Mesothelial cell of epicardium (in vitro differentiated cells): ENCODE measurements at regions not wholly inside any gene's neighbourhood (a gene's known extent, or its start where the extent isn't known, plus 50 kb on each side); places are given as distances from the start of the nearest gene placed in this dataset.

Experiments used
- DNase-seq, 2 experiments: peaks; one replicate each; pipeline ENCODE4 v3.0.0; 2021; ENCODE audit warnings: low spot score in 2 of 2; ENCODE audit not compliant: unreplicated experiment in 2 of 2
- H3K27ac Mint-ChIP-seq: 2 replicates; pipeline ENCODE4 v1.8.0; 2021; ENCODE audit warnings: mixed read lengths
- H3K27me3 Mint-ChIP-seq: 2 replicates; pipeline ENCODE4 v1.8.0; 2021; ENCODE audit warnings: low read depth, mixed read lengths
- H3K36me3 Mint-ChIP-seq: 2 replicates; pipeline ENCODE4 v1.8.0; 2021; ENCODE audit warnings: mixed read lengths
- H3K4me1 Mint-ChIP-seq: 2 replicates; pipeline ENCODE4 v1.8.0; 2021; ENCODE audit warnings: mixed read lengths
- H3K4me3 Mint-ChIP-seq: 2 replicates; pipeline ENCODE4 v1.8.0; 2021; ENCODE audit warnings: mild to moderate bottlenecking, moderate library complexity, mixed read lengths
- H3K9me3 Mint-ChIP-seq: 2 replicates; pipeline ENCODE4 v1.8.0; 2021; ENCODE audit warnings: mixed read lengths
- TF ChIP-seq, protein P1 (sequence below): fragments of 200-600 bp; sonication (generic); IDR thresholded peaks from one replicate; pipeline ENCODE4 v1.5.0; 2021; ENCODE audit warnings: antibody characterized with exemption; ENCODE audit not compliant: unreplicated experiment

DNA sequence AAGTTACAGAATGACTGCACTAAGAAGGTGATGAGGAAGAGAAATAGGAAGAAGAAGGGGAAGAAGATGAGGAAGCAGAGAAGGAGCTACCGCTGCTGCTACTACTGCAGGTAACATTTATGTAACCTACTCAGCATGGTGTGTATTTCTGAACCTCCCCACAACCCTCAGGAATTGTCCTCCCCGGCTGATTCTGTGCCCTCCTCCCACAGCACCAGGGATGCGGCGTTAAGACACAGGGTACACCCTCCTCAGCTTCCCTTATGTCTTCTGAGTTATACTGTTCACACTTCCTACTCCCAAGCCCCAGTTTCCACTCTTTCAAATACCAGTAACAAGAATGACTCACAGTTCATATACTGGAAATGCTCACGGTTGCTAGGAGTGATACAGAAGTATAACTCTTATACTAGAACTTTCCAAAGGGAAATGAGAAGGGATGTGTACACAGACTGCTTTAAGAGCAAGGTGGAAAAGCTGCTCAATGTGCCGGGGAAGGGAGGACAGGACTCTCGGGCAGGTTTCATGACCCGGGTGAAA, 224.5 kb upstream of the PSMD7 start:
- no peak for DNase-seq
- TF ChIP-seq, protein P1, sequence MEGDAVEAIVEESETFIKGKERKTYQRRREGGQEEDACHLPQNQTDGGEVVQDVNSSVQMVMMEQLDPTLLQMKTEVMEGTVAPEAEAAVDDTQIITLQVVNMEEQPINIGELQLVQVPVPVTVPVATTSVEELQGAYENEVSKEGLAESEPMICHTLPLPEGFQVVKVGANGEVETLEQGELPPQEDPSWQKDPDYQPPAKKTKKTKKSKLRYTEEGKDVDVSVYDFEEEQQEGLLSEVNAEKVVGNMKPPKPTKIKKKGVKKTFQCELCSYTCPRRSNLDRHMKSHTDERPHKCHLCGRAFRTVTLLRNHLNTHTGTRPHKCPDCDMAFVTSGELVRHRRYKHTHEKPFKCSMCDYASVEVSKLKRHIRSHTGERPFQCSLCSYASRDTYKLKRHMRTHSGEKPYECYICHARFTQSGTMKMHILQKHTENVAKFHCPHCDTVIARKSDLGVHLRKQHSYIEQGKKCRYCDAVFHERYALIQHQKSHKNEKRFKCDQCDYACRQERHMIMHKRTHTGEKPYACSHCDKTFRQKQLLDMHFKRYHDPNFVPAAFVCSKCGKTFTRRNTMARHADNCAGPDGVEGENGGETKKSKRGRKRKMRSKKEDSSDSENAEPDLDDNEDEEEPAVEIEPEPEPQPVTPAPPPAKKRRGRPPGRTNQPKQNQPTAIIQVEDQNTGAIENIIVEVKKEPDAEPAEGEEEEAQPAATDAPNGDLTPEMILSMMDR: no peak
- peaks cover 29% of the 10 kb centered on the region for H3K27me3 Mint-ChIP-seq
- H3K36me3 Mint-ChIP-seq: no peaks in the 10 kb centered on the region
- H3K4me3 Mint-ChIP-seq: no peak overlapping the region
- H3K4me1 Mint-ChIP-seq: no peaks in the 10 kb centered on the region
- H3K9me3 Mint-ChIP-seq: peaks cover 19% of the 10 kb centered on the region
- H3K27ac Mint-ChIP-seq: no peak overlapping the region

DNA sequence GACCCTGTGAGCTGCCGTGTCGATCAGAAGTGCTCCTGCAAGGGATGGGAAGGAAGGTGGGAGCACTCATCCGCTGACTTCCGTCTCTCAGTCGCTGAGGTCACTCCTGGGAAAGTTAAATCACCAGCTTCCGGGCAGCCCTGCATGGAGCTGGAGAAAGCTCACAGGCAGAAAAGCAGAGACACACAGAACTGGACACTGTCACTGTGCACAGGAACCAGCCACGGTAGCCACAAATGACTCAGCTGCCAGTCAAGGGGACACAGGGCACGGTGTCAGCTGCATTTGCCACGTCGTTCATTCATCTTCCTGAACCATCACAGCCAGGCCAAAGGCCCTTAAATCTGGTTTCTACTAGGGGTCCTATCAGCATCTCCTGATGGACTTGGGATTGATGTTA, 226.4 kb upstream of the PSMD7 start:
- Mint-ChIP-seq H3K27ac (no peak overlapping the region), H3K36me3 (no peaks in the 10 kb centered on the region), H3K9me3 (peaks cover 10% of the 10 kb centered on the region), H3K4me3 (no peak overlapping the region), H3K4me1 (peaks cover 11% of the 10 kb centered on the region), H3K27me3 (peaks cover 25% of the 10 kb centered on the region)
- no peak for DNase-seq
- TF ChIP-seq, protein P1: no peak

DNA sequence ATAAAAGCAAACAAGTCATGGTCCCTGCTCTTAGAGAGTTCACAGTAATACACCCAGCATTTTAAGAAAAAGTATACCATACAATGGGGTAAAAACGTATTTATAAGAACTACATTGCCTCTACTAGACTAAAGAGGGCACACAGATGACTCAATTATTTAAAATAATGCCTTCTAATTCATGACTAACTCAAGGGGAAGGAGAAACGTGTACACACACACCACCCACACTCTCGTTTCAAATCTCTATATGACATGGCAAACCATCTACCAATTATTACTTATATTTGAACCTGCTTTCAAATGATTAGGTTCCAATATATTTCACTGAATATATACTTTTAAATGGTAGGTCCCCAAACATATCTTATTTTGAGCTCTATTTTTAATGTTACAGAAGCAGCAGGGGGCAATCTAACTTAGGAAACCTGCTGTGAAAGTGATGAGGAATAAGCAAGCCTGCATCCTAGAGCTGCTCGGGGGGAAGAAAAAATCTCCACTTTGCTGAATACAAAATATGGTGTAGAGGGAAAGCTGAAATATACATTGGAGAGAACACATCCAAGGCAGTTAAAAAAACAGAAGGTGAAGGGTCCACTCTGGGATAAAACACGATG, 232.4 kb upstream of the PSMD7 start:
- Mint-ChIP-seq H3K9me3 (peaks cover 7% of the 10 kb centered on the region), H3K27ac (no peak overlapping the region), H3K4me3 (no peak overlapping the region), H3K27me3 (peaks cover 2% of the 10 kb centered on the region), H3K36me3 (no peaks in the 10 kb centered on the region), H3K4me1 (peaks cover 19% of the 10 kb centered on the region)
- DNase-seq: no peak
- TF ChIP-seq, protein P1: no peak

DNA sequence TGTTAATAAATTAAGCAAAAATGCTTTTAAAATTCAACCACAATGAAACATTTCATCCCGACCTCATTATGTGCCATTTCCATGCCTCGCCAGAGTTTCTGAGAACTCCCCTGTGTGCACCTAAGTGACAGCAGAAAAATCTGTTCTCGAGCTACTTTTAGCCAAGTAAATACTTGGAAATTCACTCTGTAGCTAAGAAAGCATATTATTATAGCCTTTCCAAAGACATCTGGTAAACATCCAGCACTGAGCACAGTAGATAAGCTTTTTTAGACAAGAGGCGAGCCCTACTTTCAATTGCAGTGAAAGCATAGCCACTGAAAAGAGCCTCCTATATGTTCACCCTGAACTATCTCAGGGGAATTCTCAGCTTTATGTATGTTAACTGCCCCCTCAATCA, 242.8 kb upstream of the PSMD7 start:
- H3K36me3 Mint-ChIP-seq: no peaks in the 10 kb centered on the region
- TF ChIP-seq, protein P1: no peak
- no peaks in the 10 kb centered on the region for H3K27me3 Mint-ChIP-seq
- no peak overlapping the region for H3K4me3 Mint-ChIP-seq
- no peak for DNase-seq
- H3K27ac Mint-ChIP-seq: no peak overlapping the region
- peaks cover 2% of the 10 kb centered on the region for H3K4me1 Mint-ChIP-seq
- H3K9me3 Mint-ChIP-seq: peaks cover 25% of the 10 kb centered on the region

DNA sequence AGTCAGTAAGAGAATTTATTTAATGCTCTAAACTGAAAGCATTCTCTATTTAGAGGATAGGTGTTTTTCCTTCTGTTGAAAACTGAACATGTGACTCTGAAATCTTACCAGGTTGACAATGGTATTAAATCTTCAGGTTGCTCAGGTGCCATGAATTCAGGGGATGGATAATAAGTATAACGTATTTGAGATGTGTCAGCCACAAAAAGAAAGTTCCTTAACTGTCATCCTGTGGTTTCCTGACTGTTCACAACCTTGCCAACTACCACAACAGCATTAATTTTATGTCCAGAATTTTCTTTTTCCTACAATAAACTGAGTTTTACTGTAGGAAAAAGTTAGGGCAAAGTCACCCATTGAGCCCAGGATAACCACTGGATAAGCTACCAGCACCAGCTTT, 243.3 kb upstream of the PSMD7 start:
- TF ChIP-seq, protein P1: no peak
- Mint-ChIP-seq H3K4me1 (peaks cover 2% of the 10 kb centered on the region), H3K9me3 (peaks cover 20% of the 10 kb centered on the region), H3K36me3 (no peaks in the 10 kb centered on the region), H3K27ac (no peak overlapping the region), H3K27me3 (no peaks in the 10 kb centered on the region), H3K4me3 (no peak overlapping the region)
- DNase-seq: no peak
